ENCODE measurements at regions not wholly inside any gene's neighbourhood (a gene's known extent, or its start where the extent isn't known, plus 50 kb on each side); places are given as distances from the start of the nearest gene placed in this dataset.

GRCh38 chr20:60570481-60571277 lies 612.5 kb downstream of the CDH26 start:
- Histone ChIP-seq H3K27me3 (peaks cover 0 to 4% (median 0%) of the 10 kb centered on the region in 7 donors), H3K9me3 (no peaks in the 10 kb centered on the region), H3K4me1 (no peaks in the 10 kb centered on the region), H3K27ac (no peak overlapping the region), H3K4me3 (no peak overlapping the region), H3K36me3 (no peaks in the 10 kb centered on the region)
- ATAC-seq = no peak
- no peak for DNase-seq
- WGBS, 2 donors = 87 to 89% methylated on average over 11 of the region's 11 CpGs
- intact Hi-C loops (cut with DNase I) = no loop called here
- no peak for TF ChIP-seq CTCF (IDR thresholded peaks at IDR 0.05)

DNA sequence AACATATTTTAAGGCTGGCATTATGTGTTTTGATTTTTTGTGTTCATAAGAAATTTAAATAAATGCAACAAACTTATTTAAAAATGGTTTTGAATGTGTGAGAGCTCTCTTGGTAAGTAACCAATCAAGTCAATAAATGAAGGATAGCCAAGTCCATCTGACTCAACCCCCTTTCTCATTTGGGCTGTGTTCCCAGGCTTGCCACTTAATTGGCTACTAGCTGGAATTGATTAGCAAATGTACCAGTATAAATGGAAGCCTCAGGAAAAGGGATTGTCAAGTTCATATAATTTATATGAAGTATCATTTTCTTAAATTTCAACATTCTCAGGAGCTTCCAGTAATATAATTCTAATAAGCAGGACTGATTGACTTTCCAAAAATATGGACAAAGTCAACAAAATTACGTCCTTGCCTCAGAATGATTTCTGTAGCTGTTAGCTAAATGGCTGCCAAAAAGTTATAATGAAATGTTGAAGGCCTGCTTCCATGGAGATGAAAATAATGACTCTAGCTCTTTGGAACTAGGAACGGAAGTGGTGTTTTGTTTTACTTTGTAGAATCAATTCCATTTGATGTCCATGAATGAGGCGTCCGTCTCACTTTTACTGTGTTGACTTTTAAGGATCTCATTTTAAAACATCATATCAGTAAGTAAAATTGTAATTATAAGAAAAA lies 614.9 kb downstream of the CDH26 start:
- no peak for DNase-seq
- ATAC-seq = peak in 4 of 8 donors; percentile 23 to 44 (median 38)
- Histone ChIP-seq H3K27me3 (no peaks in the 10 kb centered on the region), H3K36me3 (no peaks in the 10 kb centered on the region), H3K9me3 (no peaks in the 10 kb centered on the region), H3K4me3 (no peak overlapping the region), H3K27ac (no peak overlapping the region), H3K4me1 (no peaks in the 10 kb centered on the region)
- intact Hi-C loops (cut with DNase I) = no loop called here
- 63 to 71% methylated on average over 4 of the region's 4 CpGs for WGBS, 2 donors
- no peak for TF ChIP-seq CTCF (IDR thresholded peaks at IDR 0.05)

DNA sequence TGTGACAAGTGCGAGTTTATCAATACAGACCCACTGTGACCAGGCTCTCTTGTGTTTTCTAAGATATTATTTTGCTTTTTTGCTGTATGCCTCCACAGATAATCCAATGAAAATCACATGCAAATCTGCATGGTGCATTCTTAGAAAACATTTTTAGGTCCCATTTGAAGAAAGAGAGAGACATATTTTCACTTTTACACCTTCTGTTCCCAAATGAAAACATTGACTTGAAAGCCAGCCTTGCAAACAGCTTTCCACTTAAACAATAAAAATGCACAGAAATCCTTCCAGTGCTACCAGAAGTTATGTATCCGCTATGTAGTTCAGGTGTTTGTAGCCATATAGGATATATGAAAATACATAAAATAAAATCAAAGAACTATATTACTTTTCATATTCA lies 618.0 kb downstream of the CDH26 start:
- no peak for TF ChIP-seq CTCF (IDR thresholded peaks at IDR 0.05)
- 86 to 88% methylated on average over 2 of the region's 2 CpGs for WGBS, 2 donors
- Histone ChIP-seq H3K4me3 (no peak overlapping the region), H3K27me3 (no peaks in the 10 kb centered on the region), H3K27ac (no peak overlapping the region), H3K36me3 (no peaks in the 10 kb centered on the region), H3K9me3 (no peaks in the 10 kb centered on the region), H3K4me1 (no peaks in the 10 kb centered on the region)
- intact Hi-C loops (cut with DNase I) = no loop called here
- DNase-seq (no peak), ATAC-seq (no peak)

GRCh38 chr20:60579941-60580515 lies 621.8 kb downstream of the CDH26 start:
- no peaks in the 10 kb centered on the region for H3K27me3 ChIP-seq
- intact Hi-C loops (cut with DNase I) = no loop called here
- no peaks in the 10 kb centered on the region for H3K9me3 ChIP-seq
- no peak overlapping the region for H3K27ac ChIP-seq
- H3K36me3 ChIP-seq = no peaks in the 10 kb centered on the region
- H3K4me1 ChIP-seq = no peaks in the 10 kb centered on the region
- no peak overlapping the region for H3K4me3 ChIP-seq
- WGBS, 2 donors = 75 to 76% methylated on average over 4 of the region's 4 CpGs
- TF ChIP-seq CTCF (IDR thresholded peaks at IDR 0.05) = no peak
- DNase-seq (no peak), ATAC-seq (no peak)

Measured in heart right ventricle (tissue), 16 donors.